NCI-H1417 treated with DMSO at 0.1 percent for 48 hours (cell line): ENCODE measurements at regions not wholly inside any gene's neighbourhood (a gene's known extent, or its start where the extent isn't known, plus 50 kb on each side); places are given as distances from the start of the nearest gene placed in this dataset.

Experiments
- DNase-seq: peaks from one replicate; lab custom pipeline; 2025; lab: John Stamatoyannopoulos, UW

DNA sequence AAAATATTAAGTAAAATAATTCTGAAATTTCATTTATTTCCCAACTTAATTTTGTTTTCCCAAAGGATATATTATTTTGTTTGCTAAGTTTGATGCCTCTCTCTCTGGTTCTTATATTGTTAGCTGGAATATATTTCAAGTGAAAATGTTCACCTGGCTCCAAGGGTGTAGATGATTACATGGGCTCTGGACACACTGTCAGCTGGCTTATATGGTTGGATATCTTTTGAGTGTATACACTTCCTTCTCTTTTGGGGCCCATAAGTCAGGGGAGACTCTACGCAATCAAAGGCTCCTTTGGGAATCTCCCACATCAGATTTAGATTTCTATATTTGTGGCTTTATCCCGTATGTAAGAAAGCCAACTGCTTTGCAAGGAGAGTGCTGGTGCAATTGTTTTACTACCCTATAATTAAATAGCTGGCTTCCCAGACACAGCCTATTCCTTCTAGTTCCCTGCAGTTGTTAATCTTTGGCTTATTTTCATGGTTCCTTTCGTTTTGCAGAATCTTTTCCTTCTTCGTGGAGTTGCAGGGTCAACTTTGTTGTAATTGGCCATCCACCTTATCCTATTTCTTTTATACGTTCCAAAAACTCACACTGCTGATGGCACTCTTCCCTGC, 225.7 kb downstream of the DPH6 start:
- DNase-seq: no peak

DNA sequence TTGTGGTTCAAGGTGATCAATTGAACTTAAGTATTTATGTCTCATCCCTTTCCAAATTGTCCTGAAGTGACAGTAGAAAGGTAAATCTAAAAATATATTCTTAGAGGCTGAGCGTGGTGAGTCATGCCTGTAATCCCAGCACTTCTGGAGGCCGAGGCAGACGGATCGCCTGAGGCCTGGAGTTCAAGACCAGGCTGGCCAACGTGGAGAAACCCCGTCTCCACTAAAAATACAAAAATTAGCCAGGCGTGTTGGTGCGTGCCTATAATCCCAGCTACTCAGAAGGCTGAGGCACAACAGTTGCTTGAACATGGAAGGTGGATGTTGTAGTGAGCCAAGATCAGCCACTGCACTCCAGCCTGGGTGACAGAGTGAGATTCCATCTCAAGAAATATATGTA, 226.6 kb downstream of the DPH6 start:
- DNase-seq: no peak

DNA sequence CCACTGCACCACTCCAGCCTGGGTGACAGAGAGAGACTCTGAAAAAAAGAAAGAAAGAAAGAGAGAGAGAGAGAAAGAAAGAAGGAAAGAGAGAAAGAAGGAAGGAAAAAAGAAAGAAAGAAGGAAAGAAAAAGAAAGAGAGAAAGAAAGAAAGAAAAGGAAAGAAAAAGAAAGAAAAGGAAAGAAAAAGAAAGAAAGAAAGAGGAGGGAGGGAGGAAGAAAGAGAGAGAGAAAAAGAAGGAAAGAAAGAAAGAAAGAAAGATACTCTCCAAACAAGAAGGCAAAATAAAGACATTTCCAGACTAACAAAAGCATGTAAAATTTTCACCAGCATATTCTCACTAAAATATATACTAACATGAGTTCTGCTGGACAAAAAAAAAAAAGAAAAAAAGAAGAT, 228.7 kb downstream of the DPH6 start:
- DNase-seq: no peak

DNA sequence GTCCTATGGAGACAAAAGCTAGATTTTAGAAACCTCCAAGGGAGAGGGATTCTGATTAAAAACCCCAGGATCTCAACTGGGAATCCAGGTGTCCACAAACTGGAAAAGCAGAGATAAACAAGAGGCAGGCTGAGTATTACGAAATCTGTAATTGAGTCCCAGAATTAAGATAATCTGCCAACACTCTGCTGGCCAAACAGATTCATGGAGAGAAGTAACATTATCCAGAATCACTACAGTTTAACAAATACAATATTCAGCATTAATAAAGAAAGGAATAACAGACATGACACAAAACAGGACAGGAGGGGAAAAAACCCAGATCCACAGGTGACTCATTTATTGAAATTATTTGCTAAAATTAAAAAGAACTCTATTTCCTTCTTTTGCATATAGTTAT, 227.2 kb upstream of the NANOGP8 start:
- no peak for DNase-seq

DNA sequence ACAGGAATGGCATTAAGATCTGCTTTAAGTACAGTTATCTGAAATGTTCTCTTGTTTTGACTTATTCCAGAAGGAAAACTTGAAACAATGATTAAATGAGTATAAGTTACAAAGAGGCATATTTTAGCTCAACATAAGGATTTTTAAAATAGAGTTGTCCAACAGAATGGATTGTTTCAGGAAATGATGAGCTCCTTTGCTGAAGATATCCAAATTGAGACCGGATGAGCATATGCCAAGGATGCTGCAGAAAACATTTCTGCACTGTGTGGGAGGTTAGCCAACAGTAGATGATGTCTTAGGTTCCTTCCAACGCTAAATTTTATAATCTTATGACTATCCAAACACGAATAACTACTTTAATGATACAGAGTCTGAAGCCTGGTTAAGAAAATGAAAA, 226.5 kb upstream of the NANOGP8 start:
- DNase-seq: no peak

DNA sequence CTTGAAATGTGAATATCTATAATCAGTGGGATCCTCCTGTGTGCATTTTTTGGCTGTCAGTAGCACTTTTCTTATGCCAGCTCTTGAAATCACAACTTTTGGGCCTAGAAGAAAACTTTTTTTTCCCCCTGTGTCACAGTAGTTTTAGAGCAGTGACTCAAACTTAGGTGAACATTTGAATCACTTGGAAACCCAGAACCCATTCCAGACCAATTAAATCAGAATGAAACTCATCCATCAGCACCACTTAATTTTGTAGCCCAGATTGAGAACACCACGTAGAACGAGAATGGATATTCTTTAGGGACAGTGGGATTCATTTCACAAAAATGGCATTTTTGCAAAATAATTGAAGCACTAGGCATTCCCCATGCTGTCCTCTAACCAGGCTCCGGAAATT, 224.8 kb upstream of the NANOGP8 start:
- DNase-seq: no peak

DNA sequence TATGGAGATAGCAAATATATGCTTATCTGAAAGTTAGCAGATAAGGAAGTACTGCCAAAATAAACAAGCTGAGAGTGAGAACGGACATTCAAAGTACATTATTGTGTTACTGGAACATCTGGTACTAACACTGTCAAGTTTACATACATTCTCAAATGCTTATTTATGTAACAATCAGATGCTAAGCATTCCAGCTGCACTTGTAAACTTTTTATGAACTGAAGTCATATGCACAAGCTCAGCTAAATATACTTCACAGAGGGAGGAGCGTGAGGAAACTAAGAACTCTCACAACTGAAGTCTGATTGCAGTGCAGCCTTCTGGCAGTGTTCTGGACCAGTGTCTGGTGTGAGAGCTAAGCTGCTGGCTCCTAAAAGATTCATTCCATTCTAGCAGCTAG, 223.7 kb upstream of the NANOGP8 start:
- no peak for DNase-seq

DNA sequence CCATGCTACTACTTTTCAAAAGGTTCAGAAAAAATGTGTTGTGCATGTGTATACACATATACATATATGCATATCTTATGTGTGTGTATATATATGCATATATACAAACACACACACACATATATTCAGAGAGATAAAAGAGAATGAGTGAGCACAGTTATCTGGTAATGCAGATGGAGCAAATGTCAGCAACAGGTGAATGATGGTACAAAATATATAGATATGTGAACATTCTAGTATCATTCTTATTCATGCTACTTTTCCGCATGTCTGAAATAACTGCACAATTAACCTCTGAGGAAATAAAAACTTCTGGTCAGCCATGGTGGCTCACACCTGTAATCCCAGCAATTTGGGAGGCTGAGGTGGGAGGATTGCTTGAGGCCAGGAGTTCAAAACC, 222.6 kb upstream of the NANOGP8 start:
- no peak for DNase-seq

DNA sequence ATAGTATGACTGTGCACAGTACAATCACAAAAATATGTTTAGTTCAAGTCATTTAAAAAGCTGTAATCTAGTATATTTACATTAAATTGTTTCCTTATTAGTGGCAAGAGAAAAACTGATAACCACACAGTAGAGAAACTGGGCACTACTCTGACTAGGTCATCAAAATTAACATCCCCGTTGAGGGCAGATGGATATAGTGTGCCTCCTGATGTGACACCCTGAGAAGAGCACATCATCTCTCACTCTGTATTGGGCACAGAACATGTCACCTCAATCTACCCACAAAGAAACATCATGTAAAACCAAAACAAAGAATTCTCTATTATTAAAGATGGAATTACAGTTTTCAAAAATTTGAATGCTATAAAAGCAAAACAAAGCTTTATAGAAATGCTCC, 221.9 kb upstream of the NANOGP8 start:
- DNase-seq: no peak

DNA sequence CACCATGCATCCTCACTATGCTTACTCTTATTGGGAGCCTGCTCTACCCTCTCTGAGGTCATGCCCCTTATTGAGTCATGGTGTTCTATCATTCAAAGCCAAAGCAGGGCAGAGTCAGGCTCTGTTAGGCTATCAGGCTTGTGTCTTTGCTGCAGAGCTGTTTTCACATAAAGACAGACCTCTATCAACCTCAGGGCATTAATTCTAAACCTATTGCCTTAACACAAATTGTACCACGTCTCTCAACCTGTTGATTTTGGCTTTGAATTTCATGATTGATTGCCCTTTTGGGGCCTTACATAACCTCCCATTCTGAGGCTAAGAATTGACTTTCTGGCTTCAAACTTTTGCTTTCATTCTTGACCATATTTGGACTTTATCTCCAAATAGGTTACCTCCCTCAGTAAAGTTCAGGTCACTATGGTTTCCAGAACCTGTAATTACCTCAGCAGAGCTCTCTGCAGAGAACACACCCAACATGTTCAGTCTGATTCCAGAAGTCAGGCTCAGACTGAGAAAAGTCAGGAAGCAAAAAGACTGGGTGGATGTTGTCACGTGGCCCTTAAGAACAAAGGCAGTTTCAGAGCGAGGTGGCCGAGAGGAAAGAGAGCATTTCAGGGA, 221.4 kb upstream of the NANOGP8 start:
- DNase-seq: no peak

DNA sequence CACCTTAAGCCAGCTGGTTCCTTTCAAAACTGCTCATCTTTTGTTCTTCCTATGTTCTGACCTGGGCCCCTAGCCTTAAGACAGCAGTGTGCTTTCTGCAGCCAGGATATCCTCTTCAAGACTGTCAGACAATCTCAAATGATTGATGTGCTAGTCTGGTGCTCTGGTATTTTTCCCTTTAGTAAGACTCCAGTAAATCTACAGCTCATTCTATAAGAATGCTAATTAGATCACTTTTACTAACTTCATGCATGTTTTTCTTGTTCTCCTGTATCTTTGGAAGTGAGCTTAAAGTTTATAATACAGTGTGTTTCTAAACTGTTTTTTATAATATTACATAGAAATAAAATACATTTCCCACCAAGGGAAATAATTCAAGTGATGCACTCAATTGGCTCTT, 220.9 kb upstream of the NANOGP8 start:
- no peak for DNase-seq

DNA sequence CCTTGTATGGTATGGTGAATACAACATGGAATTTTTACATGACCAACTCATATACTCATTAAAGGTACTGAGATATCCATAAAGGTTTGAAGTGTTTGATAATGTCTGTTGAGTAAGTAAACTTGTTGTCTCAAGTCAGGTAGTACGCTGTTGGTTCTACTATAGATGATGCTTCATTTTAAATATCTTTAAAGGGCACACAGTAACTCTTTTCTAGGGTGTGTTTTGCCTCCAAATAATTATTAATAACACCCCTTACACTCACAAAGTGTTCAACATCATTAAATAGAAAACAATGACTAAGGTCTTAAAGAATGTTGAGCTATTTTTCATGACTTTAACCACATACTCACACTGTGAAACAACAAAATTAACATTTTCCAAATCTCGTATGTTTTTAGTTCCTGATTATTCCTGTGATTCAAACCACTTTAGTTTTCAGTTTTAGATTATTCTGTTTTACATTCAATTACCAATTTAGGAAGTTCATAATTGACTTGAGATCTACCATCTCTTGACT, 220.0 kb upstream of the NANOGP8 start:
- DNase-seq: no peak

DNA sequence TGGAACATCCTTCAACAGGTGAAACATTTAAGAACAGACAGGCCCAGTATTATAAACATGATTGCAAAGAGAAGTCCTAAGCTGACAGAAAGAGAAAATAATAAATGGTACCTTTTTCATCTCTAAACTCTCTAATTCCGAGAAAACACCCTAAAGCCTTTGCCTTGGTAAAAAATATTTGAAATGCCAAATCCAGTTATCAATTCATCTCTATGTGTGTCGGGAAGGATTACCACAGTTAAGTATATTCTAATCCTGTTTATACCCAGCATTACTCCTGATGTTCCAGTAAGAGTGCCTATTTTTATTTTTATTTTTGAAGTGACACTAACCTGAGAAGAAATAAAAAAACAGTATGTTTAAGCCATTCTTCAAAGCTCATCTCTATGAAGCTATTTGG, 219.3 kb upstream of the NANOGP8 start:
- no peak for DNase-seq

DNA sequence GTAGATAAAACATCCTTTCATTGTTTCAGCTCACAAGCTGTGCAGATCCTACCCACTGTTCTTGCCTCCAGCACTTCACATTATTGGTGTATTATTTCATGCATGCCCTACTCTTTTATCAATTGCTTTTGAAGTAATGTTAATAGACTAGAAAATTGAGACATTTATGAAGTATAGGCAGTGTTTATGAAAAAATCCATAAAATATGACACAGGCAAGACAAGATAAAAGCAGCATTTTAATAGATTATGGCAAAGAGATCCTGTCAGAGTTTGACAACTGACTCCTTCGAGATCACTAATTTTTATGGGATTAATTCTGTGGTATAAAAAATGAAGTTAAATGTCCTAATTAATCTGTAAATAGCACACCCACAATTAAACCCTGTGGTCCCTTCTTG, 217.2 kb upstream of the NANOGP8 start:
- no peak for DNase-seq

DNA sequence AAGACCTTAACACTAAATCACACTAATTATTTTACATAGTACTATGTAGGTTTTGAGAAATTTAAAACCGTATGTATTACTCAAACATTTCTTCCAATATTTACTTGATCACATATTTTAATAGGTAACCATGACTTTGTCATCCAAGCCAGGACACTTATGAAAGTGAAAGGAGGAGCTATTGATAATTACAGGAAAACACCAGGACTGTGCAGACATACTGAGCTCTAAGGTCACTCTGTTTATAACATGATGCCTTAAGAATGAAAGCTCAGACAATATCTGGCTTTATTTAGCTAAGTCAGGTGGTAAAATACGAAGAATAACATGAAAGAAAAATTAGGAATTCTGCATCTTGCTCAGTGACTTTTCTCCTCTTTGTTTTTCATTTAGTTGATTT, 216.0 kb upstream of the NANOGP8 start:
- DNase-seq: no peak

DNA sequence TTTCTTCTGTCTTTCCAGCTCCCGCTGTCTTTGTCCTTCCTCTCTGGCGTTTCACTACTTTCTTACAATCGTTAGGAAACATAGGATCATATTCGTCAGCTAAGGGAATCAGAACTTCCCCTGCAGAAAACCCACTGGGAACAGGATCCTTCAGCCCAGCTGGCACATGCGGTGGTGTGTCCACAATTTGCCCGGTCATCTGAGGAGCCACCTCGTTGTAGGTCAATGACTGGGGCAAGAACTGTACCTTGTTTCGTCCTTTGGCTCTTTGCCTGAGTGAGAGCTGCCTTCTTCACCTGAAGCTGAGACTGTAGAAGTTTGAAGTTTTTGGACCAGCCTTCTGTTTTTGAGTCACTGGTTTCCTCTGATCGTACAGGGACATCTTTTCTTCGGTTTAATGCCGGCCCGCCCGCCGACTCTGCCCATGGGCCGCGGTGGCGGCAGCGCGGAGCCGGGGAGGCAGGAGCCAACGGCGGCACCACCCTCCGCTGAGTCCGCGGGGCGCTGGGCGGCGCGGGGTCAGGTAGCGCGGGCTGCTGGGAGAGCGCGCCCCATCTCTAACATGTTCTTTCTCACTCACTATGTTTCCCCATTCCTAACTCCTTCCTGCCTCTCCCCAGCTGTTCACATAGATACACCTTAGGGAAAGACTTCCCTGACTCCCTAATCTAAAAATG, 214.1 kb upstream of the NANOGP8 start:
- DNase-seq: no peak

DNA sequence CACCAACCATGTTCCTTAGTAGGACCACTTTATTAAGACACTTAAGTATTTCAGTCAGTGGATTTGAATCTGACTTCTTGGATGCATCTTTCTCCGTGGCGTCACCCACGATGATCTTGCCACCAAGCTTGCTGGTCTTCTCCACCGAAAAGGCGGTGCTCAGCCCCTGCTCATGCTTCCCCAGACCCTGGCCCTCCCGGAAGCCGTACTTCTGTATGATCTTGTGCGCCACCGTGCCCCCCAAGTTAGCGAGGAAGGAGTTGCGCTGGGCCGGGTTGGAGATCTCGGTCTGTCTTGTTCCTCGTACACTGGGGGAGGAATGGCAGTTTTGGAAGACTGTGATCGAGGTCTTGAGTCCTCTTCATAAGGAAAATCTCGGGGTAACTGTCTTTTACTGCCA, 213.4 kb upstream of the NANOGP8 start:
- no peak for DNase-seq

DNA sequence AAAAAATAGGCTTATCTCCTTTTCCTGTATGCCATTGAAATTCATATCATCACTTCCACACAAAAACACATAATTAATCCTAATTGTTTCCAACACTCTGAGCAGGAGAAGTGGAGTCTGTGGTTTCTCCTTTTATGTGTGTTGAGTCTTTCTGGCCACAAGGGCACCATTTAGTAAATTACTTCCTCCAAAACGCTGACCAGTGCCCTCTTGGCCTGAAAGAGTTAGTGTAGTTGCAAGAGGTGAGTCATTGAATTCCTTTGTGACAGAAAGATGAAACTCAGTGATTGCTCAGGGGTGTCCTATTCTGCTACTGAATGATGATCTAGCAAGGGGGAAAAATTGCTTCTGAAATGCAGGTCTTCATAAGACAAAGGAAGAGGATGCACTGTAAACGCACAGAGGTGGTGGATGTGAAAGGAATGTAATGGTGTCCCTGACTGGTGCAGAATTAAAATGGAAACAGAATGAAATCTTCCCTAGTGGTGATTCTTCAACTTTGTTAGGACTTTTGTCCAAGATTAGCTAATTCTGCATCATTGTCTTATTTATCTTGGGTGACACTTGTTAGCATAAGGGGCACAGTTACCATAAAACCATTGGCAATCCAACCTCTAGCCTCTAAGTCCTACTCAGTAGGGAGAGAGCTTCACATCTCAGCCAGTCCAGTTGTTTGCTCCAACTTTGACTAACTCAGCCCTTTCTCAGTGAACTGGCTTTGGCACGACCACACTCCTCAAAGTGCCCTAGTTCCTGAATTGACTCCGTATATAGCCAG, 208.4 kb upstream of the NANOGP8 start:
- no peak for DNase-seq

DNA sequence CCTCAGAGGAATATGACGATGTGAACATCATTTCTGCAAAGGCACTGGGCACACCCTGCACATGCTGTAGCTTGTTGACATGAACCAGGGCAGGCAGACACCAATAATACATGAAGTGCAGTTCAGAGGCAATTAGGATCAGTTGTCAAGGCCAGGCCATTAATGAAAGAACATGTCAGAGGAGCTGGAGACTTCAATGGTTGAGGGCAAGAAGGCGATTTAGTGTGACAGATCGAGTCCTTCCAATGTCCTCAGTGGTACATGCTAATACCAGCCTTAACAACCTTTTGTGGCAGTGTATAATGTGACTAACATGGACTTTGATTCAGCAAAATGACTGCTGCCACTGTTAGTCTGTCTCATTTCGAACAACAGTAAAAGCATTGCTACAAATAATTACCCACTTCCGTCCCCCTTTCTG, 205.2 kb upstream of the NANOGP8 start:
- no peak for DNase-seq

DNA sequence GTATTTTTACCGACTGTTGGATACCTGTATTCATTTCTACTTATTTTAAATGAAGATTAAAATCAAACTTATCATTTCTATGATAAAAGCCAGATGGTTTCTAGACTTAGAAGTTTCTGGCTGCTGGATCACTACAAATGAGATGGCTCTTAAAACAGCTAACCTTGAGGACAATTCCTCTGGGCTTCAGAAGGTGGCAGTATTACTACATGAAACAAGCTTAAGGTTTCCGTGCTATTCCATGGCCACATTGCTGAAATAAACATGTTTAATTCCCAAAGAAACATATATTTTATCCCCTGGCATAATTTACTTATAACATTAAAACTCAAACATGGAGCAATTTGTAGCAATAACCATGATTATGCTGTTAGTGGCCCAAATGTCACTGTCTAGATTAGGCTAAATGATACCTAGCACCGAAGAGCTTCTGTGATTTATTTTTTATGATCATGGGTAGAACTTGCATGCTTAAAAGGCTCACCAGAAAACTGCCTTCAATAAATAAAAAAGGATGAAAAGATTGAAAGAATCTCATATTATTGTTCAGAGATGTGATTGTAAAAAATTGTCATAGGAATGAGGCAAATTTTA, 204.0 kb upstream of the NANOGP8 start:
- peak; percentile 50 for DNase-seq

DNA sequence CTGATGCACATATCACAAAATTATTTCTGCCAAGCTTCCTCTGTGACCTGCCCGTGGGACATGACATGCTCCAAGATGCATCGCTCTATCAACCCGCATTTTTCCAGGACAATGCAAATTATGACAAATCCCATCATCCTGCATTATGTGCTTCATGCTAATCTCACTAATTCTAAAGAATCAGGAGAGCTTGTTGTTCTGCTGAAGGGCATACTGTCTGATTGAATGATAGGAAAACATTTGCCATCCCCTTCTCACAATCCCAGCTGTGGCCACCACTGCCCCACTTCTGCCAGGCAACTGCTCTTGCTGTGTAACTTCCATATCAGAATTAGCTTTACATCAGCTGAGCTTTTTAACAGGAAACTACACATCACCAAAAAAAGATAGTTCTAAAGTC, 203.5 kb upstream of the NANOGP8 start:
- DNase-seq: no peak

DNA sequence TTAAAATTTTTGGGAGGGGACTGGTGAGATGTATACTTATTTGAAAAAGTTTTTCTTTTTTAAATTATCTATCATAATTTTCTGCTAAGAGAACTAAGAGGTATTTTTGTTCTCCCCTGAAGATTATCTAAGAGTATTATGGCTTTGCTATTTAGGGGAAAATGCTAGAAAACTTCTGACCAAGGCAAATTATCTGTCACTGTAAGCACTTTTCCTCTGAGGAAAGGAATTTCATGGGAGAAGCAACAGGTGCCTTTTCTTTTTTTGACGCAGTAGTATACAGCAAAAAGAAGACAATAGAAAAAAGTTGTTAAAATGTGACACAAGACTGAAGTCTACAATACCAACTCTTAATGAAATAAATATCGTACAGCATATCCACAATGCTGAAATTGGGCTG, 201.6 kb upstream of the NANOGP8 start:
- no peak for DNase-seq
